ENCODE measurements at regions not wholly inside any gene's neighbourhood (a gene's known extent, or its start where the extent isn't known, plus 50 kb on each side); places are given as distances from the start of the nearest gene placed in this dataset.

DNA sequence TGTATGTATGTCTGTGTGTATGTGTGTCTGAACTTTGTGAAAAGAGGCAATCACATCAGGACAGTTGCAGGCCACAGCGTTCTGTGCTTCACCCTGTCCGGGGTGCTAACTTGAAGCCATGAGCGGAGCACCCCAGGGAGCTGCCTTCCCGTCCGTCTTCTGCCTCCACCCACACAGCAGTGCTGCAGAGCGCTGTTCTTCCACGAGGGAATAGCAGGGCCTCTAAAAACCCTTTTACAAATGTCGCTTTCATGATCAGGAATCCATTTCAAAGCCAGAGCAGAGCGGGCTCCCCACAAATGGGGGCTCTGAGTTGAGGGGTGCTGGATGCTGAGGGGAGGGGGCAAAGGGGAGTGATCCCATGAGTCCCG lies 131.5 kb downstream of the RNASET2 start:
- TF ChIP-seq, protein P1, sequence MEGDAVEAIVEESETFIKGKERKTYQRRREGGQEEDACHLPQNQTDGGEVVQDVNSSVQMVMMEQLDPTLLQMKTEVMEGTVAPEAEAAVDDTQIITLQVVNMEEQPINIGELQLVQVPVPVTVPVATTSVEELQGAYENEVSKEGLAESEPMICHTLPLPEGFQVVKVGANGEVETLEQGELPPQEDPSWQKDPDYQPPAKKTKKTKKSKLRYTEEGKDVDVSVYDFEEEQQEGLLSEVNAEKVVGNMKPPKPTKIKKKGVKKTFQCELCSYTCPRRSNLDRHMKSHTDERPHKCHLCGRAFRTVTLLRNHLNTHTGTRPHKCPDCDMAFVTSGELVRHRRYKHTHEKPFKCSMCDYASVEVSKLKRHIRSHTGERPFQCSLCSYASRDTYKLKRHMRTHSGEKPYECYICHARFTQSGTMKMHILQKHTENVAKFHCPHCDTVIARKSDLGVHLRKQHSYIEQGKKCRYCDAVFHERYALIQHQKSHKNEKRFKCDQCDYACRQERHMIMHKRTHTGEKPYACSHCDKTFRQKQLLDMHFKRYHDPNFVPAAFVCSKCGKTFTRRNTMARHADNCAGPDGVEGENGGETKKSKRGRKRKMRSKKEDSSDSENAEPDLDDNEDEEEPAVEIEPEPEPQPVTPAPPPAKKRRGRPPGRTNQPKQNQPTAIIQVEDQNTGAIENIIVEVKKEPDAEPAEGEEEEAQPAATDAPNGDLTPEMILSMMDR (IDR thresholded peaks at IDR 0.05) = no peak

DNA sequence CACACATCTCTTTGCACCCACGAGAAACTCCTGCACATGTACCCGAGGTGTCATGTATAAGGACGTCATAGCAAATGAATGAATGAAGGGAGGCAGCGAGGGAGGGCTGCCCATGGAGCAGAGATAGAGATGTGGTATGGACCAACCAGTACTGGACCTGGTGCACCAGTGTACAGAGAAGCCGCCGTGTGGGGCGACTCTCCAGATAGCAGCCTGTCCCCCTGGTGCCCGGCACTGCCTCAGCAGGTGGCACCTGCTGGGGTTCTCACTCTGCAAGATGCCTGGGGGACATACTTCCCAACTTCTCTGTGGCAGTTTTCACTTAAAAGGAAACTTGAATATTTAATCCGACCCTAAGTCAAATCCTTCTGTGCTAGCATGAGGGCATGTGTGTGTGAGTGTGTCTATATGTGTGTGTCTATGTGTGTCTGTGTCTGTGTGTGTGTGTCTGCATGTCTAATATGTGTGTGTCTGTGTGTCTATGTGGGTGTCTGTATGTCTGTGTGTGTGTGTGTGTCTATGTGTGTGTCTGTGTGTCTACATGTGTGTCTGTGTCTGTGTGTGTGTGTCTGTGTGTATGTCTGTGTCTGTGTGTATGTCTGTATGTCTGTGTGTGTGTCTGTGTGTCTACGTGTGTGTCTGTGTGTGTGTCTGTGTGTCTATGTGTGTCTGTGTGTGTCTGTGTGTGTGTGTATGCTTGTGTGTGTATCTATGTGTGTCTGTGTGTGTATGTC lies 132.0 kb downstream of the RNASET2 start:
- TF ChIP-seq, protein P1 (IDR thresholded peaks at IDR 0.05) = no peak

DNA sequence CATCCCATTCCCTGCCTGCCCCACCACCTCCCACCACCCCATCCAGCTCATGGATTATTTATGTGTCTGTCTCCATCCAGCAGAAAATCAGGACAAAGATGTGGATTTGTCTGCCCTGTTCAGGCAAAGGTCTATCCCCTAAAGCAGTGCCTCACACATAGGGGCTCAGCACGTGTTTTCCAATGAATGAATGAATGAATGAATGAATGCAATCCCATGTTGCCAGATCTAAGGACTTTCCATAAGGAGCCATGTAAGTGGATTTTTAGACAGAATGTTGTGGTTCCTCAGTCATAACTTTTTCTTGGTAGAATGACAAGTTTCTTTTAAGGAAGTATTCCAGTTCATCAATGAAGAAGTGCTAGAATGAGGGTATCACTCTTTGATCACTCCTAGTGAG lies 133.7 kb downstream of the RNASET2 start:
- TF ChIP-seq, protein P1 (IDR thresholded peaks at IDR 0.05) = no peak

DNA sequence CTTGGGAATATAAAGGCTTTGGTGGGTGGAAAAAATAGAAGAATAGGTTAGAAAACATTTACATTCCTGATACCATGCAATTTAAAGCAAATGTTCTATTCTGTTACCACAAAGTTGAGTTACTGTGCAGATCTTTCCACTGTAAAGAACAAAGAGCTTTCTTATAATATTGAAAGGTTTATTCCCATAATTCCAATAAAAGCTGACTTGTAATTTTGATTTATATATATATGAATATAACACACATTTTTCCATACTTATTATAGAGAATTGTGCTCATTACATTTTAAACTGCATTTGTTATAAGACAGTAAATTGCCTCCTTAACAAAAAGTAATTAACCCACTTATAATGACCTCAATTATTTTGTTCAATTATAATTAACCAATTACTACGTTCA lies 135.9 kb downstream of the RNASET2 start:
- TF ChIP-seq, protein P1 (IDR thresholded peaks at IDR 0.05) = no peak

DNA sequence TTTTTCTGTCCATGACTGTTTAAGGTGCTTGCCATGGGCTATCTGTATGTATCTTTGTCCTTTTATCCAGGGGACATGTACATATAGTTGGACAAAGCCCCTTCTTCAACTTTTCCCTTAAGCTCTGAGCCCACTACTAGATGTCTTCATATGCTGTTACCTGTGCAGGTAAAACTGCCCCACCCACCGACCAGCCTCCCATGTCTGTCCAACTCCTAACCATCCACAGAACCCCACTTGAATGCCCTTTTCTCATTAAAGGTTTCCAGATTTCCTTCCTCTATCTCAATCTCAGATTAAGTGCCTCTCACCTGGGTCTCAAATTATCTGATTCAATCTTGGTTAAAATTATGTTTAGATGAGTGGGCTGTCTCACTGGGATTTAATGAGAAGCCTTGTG lies 136.3 kb downstream of the RNASET2 start:
- TF ChIP-seq, protein P1 (IDR thresholded peaks at IDR 0.05) = no peak

DNA sequence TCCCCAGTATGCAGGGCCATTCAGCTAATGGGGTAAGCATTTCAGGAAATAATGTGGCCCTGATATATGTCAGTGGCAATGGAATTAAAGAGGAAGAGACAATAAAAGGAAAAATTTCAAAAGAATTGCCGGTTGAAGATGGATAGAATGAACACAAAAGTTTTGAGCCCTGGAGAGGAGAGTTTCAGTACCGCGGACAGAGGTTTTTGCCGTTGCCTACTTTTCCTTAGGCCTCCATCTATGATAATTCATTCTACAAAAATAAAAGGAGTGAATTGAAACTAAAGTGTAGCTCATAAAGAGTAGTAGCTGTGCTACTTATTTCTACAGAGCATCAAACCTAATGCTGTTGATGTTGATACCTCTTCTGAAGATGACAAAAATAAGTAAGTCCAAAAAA lies 140.7 kb downstream of the RNASET2 start:
- TF ChIP-seq, protein P1 (IDR thresholded peaks at IDR 0.05) = no peak

DNA sequence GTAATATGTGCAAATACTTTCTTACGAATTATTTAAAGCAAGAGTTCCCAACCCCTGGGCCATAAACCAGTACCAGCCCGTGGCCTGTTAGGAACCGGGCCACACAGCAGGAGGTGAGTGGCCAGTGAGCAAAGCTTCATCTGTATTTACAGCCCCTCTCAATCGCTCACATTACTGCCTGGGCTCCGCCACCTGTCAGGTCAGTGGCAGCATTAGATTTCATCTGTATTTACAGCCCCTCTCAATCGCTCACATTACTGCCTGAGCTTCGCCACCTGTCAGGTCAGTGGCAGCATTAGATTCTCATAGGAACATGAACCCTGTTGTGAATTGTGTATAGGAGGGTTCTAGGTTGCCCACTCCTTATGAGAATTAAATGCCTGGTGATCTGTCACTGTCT lies 142.0 kb downstream of the RNASET2 start:
- TF ChIP-seq, protein P1 (IDR thresholded peaks at IDR 0.05) = no peak

DNA sequence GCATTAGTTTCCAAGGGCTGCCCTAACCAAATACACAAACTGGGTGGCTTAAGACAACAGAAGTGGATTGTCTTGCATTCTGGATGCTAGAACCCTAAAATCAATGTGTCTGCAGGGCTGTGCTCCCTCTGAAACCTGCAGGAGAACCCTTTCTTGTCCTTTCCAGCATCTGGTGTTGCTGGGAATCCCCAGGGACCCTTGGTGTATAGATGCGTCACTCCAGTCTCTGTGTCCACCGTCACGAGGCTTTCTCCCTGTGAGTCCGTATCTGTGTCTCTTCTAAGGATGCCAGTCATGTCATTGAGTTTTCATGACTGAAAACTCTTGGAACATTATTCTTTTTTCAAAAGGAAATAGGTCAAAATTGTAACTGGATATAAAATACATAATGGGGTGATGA lies 142.9 kb downstream of the RNASET2 start:
- TF ChIP-seq, protein P1 (IDR thresholded peaks at IDR 0.05) = no peak
